CD4-positive, alpha-beta T cell (primary cell): ENCODE measurements at regions not wholly inside any gene's neighbourhood (a gene's known extent, or its start where the extent isn't known, plus 50 kb on each side); places are given as distances from the start of the nearest gene placed in this dataset.
"Not testable (repeated sequence)": the region's sequence is repeated elsewhere in the genome, so short reads cannot be mapped to it uniquely, and the experiment has no call there.

Source experiments
- ATAC-seq: fragments of 200-7000 bp; cut with Tn5 transposase; one replicate; pipeline ENCODE4 v1.10.0; 2022; ENCODE audit warnings: mild to moderate bottlenecking; ENCODE audit not compliant: poor library complexity
- CTCF ChIA-PET: fragments of 350-600 bp; sonication (Branson Sonifier 250); formaldehyde crosslinking; loops from one replicate; lab custom pipeline; 2021; ENCODE audit warnings: antibody characterized with exemption, inconsistent platforms; lab: Charles Lee
- POLR2A ChIA-PET: fragments of 350-600 bp; sonication (Branson Sonifier 250); formaldehyde crosslinking; loops from one replicate; lab custom pipeline; 2021; ENCODE audit warnings: antibody characterized with exemption, inconsistent platforms; lab: Charles Lee
- DNase-seq, 14 experiments: peaks; one replicate each; pipeline ENCODE4 v3.0.0-alpha.2; 2013 to 2020; ENCODE audit warnings: mixed read lengths in 2 of 14
- H3K27ac ChIP-seq, 2 donors: one replicate each; pipeline versions ENCODE4 v1.5.1 to v1.7.0; 2013; ENCODE audit warnings: low read length in 2 of 2, low read depth in 1 of 2, mild to moderate bottlenecking in 1 of 2
- H3K27me3 ChIP-seq, 2 experiments: 1 replicate in 1 of 2; 2 replicates in 1 of 2; pipeline versions ENCODE4 v1.6.1 to v1.7.0; 2013; ENCODE audit warnings: low read length in 2 of 2, control low read depth in 1 of 2, mild to moderate bottlenecking in 1 of 2, moderate library complexity in 1 of 2; ENCODE audit not compliant: insufficient read depth in 2 of 2, control insufficient read depth in 1 of 2
- H3K36me3 ChIP-seq: one replicate; pipeline ENCODE4 v1.6.1; 2013; ENCODE audit warnings: low read length, control low read depth; ENCODE audit not compliant: insufficient read depth
- H3K4me1 ChIP-seq: one replicate; pipeline ENCODE4 v1.6.1; 2013; ENCODE audit warnings: low read length, control low read depth; ENCODE audit not compliant: insufficient read depth
- H3K4me3 ChIP-seq: one replicate; pipeline ENCODE4 v1.5.1; 2013; ENCODE audit warnings: mild to moderate bottlenecking, low read length, moderate library complexity
- H3K9me3 ChIP-seq, 2 experiments: 1 replicate in 1 of 2; 2 replicates in 1 of 2; pipeline versions ENCODE4 v1.6.1 to v1.7.0; 2013; ENCODE audit warnings: low read length in 2 of 2, mild to moderate bottlenecking in 2 of 2, control low read depth in 1 of 2, moderate library complexity in 1 of 2; ENCODE audit not compliant: control insufficient read depth in 1 of 2, insufficient read depth in 1 of 2
- H3K27ac Mint-ChIP-seq: one replicate; pipeline ENCODE4 v1.8.0; 2020; ENCODE audit warnings: mixed read lengths
- H3K27me3 Mint-ChIP-seq: one replicate; pipeline ENCODE4 v1.8.0; 2021; ENCODE audit warnings: mixed read lengths
- H3K36me3 Mint-ChIP-seq: one replicate; pipeline ENCODE4 v1.8.0; 2021; ENCODE audit warnings: low read depth, mixed read lengths
- H3K4me1 Mint-ChIP-seq: one replicate; pipeline ENCODE4 v1.8.0; 2021; ENCODE audit warnings: low read depth, mixed read lengths
- H3K4me3 Mint-ChIP-seq: one replicate; pipeline ENCODE4 v1.8.0; 2020; ENCODE audit warnings: mild to moderate bottlenecking, mixed read lengths
- H3K9me3 Mint-ChIP-seq: one replicate; pipeline ENCODE4 v1.8.0; 2020; ENCODE audit warnings: mixed read lengths
- CTCF ChIP-seq: fragments of 200-600 bp; IDR thresholded peaks from one replicate; pipeline ENCODE4 v1.8.0; 2022; ENCODE audit warnings: antibody characterized with exemption, mild to moderate bottlenecking
- intact Hi-C, 2 experiments: fragments of 100-400 bp; cut with DNase I in 1 of 2; cut with micrococcal nuclease in 1 of 2; formaldehyde crosslinking; loops; one replicate each; pipeline versions ENCODE4 v1.15.1 to v1.9.0; 2023 to 2025; cut with DNase I, micrococcal nuclease

DNA sequence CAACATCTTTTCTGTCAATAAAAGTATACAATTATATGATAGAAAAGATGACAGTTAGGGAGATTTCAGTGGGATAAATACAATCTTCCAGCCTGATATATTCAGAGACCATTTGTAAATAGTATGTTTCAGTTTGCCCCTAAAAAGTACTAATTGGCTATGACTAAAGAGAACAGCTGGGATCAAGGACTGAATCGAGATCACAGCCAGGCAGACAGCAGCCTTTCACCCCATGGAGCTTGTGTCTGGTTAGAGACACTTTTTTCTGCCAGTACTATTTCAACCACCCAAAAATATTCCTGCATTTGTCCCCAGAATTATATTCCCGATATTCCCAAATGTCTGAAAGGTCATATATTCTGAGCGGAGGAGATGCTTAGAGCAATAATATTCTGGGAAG lies 577.3 kb upstream of the TLE4 start:
- H3K4me3 Mint-ChIP-seq = no peak overlapping the region
- Histone ChIP-seq H3K27me3 (no peaks in the 10 kb centered on the region), H3K4me3 (no peak overlapping the region), H3K4me1 (no peaks in the 10 kb centered on the region), H3K9me3 (no peaks in the 10 kb centered on the region), H3K36me3 (no peaks in the 10 kb centered on the region), H3K27ac (no peak overlapping the region)
- intact Hi-C loops = no loop called here
- POLR2A ChIA-PET = no interaction called here
- no peak for ATAC-seq
- H3K4me1 Mint-ChIP-seq = no peaks in the 10 kb centered on the region
- no peak overlapping the region for H3K27ac Mint-ChIP-seq
- H3K36me3 Mint-ChIP-seq = no peaks in the 10 kb centered on the region
- no peak for TF ChIP-seq CTCF
- DNase-seq = no peak
- CTCF ChIA-PET = no interaction called here
- H3K9me3 Mint-ChIP-seq = no peaks in the 10 kb centered on the region
- no peaks in the 10 kb centered on the region for H3K27me3 Mint-ChIP-seq

DNA sequence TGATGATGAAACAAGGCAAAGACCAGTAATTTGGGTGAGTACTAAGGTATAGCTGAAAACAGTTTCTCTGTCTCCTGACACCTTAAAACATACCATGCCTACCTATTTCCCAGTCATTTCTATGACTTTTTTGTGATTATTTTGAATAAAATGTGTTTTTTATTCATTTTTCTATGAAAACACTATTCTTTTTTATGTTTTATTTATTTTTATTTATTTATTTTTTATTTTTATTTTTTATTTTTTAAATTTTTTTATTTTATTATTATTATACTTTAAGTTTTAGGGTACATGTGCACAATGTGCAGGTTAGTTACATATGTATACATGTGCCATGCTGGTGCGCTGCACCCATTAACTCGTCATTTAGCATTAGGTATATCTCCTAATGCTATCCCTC lies 576.8 kb upstream of the TLE4 start:
- H3K36me3 Mint-ChIP-seq, intact Hi-C loops, H3K4me3 ChIP-seq, POLR2A ChIA-PET, H3K27ac Mint-ChIP-seq, H3K4me1 ChIP-seq, H3K36me3 ChIP-seq, H3K27me3 ChIP-seq, H3K9me3 ChIP-seq, H3K4me1 Mint-ChIP-seq, H3K4me3 Mint-ChIP-seq, ATAC-seq, H3K27ac ChIP-seq, H3K27me3 Mint-ChIP-seq, DNase-seq, H3K9me3 Mint-ChIP-seq: not testable (repeated sequence)
- CTCF ChIA-PET = interaction anchor here (0.5 kb wide), 1 partner anchor 12 kb away, joined by 3 read pairs; no protein-coding TSS in a partner anchor

GRCh38 chr9:78997296-78997695 lies 574.5 kb upstream of the TLE4 start:
- no peak overlapping the region for H3K27ac ChIP-seq
- ChIA-PET CTCF (no interaction called here), POLR2A (no interaction called here)
- no peaks in the 10 kb centered on the region for H3K9me3 Mint-ChIP-seq
- ATAC-seq (no peak), DNase-seq (no peak)
- no peaks in the 10 kb centered on the region for H3K36me3 ChIP-seq
- no peak overlapping the region for H3K4me3 Mint-ChIP-seq
- no peaks in the 10 kb centered on the region for H3K36me3 Mint-ChIP-seq
- intact Hi-C loops = no loop called here
- no peak for TF ChIP-seq CTCF
- H3K27me3 ChIP-seq = no peaks in the 10 kb centered on the region
- H3K27ac Mint-ChIP-seq = no peak overlapping the region
- no peaks in the 10 kb centered on the region for H3K9me3 ChIP-seq
- no peaks in the 10 kb centered on the region for H3K4me1 Mint-ChIP-seq
- H3K4me1 ChIP-seq = no peaks in the 10 kb centered on the region
- H3K4me3 ChIP-seq = no peak overlapping the region
- H3K27me3 Mint-ChIP-seq = no peaks in the 10 kb centered on the region

GRCh38 chr9:79000230-79001002 lies 571.3 kb upstream of the TLE4 start:
- intact Hi-C loops = no loop called here
- no peak for DNase-seq
- Histone ChIP-seq H3K4me1 (no peaks in the 10 kb centered on the region), H3K27ac (no peak overlapping the region), H3K27me3 (no peaks in the 10 kb centered on the region), H3K9me3 (peaks cover 0 to 3% of the 10 kb centered on the region in 2 experiments), H3K4me3 (no peak overlapping the region), H3K36me3 (no peaks in the 10 kb centered on the region)
- Mint-ChIP-seq H3K4me1 (no peaks in the 10 kb centered on the region), H3K4me3 (no peak overlapping the region), H3K27ac (no peak overlapping the region), H3K27me3 (peaks cover 6% of the 10 kb centered on the region), H3K9me3 (no peaks in the 10 kb centered on the region), H3K36me3 (no peaks in the 10 kb centered on the region)
- ATAC-seq = no peak
- ChIA-PET POLR2A (no interaction called here), CTCF (no interaction called here)
- no peak for TF ChIP-seq CTCF
